Psoas muscle (tissue), 7 donors: ENCODE measurements at regions not wholly inside any gene's neighbourhood (a gene's known extent, or its start where the extent isn't known, plus 50 kb on each side); places are given as distances from the start of the nearest gene placed in this dataset.

ENCODE experiments used
- ATAC-seq, 4 donors: fragments of 200-7000 bp; cut with Tn5 transposase; one replicate each; pipeline ENCODE4 v1.9.1; 2020; ENCODE audit warnings: moderate library complexity in 3 of 4, mild to moderate bottlenecking in 2 of 4
- DNase-seq, 2 donors: peaks; one replicate each; pipeline ENCODE4 v3.0.0-alpha.2; 2020
- H3K27ac ChIP-seq: fragments of 200-600 bp; one replicate; pipeline ENCODE4 v1.8.0; 2022
- H3K27me3 ChIP-seq, 3 donors: fragments of 200-600 bp in 1 of 3; one replicate each; pipeline versions ENCODE4 v1.6.1 to v1.8.0; 2013 to 2022; ENCODE audit warnings: low read length in 2 of 3, mild to moderate bottlenecking in 2 of 3, moderate library complexity in 1 of 3; ENCODE audit not compliant: insufficient read depth in 3 of 3
- H3K36me3 ChIP-seq, 2 donors: fragments of 200-600 bp in 1 of 2; one replicate each; pipeline versions ENCODE4 v1.6.1 to v1.8.0; 2013 to 2022; ENCODE audit warnings: low read depth in 1 of 2, mild to moderate bottlenecking in 1 of 2, moderate library complexity in 1 of 2; ENCODE audit not compliant: insufficient read depth in 1 of 2
- H3K4me1 ChIP-seq: fragments of 200-600 bp; one replicate; pipeline ENCODE4 v1.8.0; 2022
- H3K4me3 ChIP-seq: fragments of 200-600 bp; one replicate; pipeline ENCODE4 v1.8.0; 2022; ENCODE audit warnings: mild to moderate bottlenecking
- H3K9me3 ChIP-seq: fragments of 200-600 bp; one replicate; pipeline ENCODE4 v1.8.0; 2022
- WGBS, 3 donors: extraction: QIAGEN DNeasy Blood & Tissue Kit; methylation state at CpG; one replicate each; pipeline versions ENCODE4 v1.1.6 to v1.1.7; 2013; 5-methylcytosine and 5-hydroxymethylcytosine counted together
- intact Hi-C, 2 donors: fragments of 100-400 bp; cut with DNase I; formaldehyde crosslinking; loops; one replicate each; pipeline versions ENCODE4 v1.11.0 to v1.14.2; 2022
- TF ChIP-seq, protein P1 (sequence below): fragments of 200-600 bp; IDR thresholded peaks from one replicate; pipeline ENCODE4 v1.8.0; 2022; ENCODE audit warnings: antibody characterized with exemption
- donor health status: healthy with polysubstance abuse.
- donor health status: DM: no; HTN: no; CAD: no; lungs with moderate emphysema.
- donor health status: Bipolar disorder and iron deficiency.
- donor health status: healthy.
- donor health status: DM: yes; HTN: yes; CAD: no.
- donor health status: DM: no; HTN: no; CAD: no.
- donor health status: DM: yes; HTN: yes; CAD: no.

DNA sequence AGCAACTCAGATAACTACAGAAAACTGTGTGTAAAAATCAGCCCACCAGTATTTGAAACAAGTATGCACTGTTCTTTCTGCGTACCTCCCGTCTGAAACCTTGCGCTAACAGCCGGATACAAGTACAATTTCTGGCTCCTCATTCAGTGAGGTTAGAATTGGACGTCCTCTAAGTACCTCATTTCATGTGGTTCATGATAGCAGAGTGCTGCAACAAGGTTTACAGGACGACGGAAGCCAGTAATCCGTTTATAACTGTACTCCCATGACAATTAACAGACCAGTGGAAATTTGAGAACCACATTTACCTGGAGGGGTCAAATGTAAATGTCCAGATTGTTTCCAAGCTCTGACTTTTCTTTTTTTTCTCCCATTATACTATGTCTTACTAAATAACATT lies 52.9 kb upstream of the TENM3 start:
- no peak overlapping the region for H3K4me3 ChIP-seq
- no peaks in the 10 kb centered on the region for H3K4me1 ChIP-seq
- 65 to 68% (median 66%) methylated on average over 8 of the region's 8 CpGs for WGBS, 3 donors
- no peaks in the 10 kb centered on the region for H3K36me3 ChIP-seq
- DNase-seq, result no peak
- H3K27ac ChIP-seq, result no peak overlapping the region
- no peaks in the 10 kb centered on the region for H3K9me3 ChIP-seq
- ATAC-seq, result no peak
- intact Hi-C loops, result no loop called here
- TF ChIP-seq, protein P1, sequence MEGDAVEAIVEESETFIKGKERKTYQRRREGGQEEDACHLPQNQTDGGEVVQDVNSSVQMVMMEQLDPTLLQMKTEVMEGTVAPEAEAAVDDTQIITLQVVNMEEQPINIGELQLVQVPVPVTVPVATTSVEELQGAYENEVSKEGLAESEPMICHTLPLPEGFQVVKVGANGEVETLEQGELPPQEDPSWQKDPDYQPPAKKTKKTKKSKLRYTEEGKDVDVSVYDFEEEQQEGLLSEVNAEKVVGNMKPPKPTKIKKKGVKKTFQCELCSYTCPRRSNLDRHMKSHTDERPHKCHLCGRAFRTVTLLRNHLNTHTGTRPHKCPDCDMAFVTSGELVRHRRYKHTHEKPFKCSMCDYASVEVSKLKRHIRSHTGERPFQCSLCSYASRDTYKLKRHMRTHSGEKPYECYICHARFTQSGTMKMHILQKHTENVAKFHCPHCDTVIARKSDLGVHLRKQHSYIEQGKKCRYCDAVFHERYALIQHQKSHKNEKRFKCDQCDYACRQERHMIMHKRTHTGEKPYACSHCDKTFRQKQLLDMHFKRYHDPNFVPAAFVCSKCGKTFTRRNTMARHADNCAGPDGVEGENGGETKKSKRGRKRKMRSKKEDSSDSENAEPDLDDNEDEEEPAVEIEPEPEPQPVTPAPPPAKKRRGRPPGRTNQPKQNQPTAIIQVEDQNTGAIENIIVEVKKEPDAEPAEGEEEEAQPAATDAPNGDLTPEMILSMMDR, result no peak
- H3K27me3 ChIP-seq, result no peaks in the 10 kb centered on the region

DNA sequence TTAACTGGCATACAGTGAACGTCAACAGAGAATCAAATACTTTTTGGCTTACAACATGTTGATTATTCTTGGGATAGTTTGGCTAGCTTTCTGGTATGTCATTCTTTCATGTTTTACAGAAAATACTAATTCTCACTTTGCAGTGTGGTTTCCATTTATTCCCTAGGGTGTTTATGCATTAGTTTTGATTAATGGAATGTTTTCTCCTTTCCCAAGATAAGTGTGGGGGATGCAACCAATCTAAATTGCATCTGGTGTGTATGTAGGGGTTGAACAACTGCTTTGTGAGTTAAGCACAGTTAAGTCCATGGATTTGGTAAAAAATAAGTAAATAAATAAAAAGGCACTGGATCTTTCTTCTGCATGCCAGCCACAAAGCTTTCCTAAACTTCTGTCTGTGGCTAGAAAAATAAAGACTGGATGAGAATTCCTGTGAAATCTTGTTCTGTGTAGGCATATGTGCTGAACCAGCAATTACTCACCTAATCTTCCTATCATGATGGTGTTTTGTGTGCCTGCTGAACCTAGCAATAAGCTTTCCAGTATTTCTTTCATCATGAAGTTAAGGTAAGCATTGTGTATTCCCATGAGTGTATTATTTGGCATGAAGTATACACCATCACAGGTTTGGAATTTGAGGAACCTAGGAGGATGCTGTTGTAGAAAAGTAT lies 50.6 kb upstream of the TENM3 start:
- no peaks in the 10 kb centered on the region for H3K4me1 ChIP-seq
- 16 to 51% (median 22%) methylated on average over 1 of the region's 1 CpG for WGBS, 3 donors
- H3K27me3 ChIP-seq, result no peaks in the 10 kb centered on the region
- ATAC-seq, result no peak
- H3K27ac ChIP-seq, result no peak overlapping the region
- H3K9me3 ChIP-seq, result no peaks in the 10 kb centered on the region
- intact Hi-C loops, result no loop called here
- H3K36me3 ChIP-seq, result no peaks in the 10 kb centered on the region
- H3K4me3 ChIP-seq, result no peak overlapping the region
- DNase-seq, result no peak
- TF ChIP-seq, protein P1, result no peak

DNA sequence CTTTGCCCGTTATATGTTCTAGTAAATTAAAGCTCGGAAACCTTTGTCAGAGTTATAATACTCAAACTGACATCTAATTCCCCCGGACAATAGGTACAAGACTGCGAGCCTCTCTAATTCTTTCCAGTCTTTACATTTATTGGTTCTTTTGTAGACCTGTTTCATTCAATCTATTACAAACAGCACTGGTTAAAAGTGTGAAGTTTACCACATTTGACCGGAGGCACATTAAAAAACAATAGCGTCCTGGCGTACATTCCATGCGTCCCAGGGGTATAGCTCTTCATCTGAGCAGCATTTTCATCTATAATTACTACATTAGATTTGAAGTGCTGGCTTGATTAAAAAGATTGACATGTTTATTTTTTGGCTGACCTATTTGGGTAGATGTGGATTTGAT lies 49.9 kb upstream of the TENM3 start:
- intact Hi-C loops, result no loop called here
- no peaks in the 10 kb centered on the region for H3K9me3 ChIP-seq
- 82 to 89% (median 85%) methylated on average over 8 of the region's 8 CpGs for WGBS, 3 donors
- no peak overlapping the region for H3K4me3 ChIP-seq
- TF ChIP-seq, protein P1, result no peak
- no peak for ATAC-seq
- no peaks in the 10 kb centered on the region for H3K4me1 ChIP-seq
- H3K27me3 ChIP-seq, result no peaks in the 10 kb centered on the region
- no peak for DNase-seq
- no peaks in the 10 kb centered on the region for H3K36me3 ChIP-seq
- H3K27ac ChIP-seq, result no peak overlapping the region
